ENCODE measurements at regions not wholly inside any gene's neighbourhood (a gene's known extent, or its start where the extent isn't known, plus 50 kb on each side); places are given as distances from the start of the nearest gene placed in this dataset.
A peak's percentile ranks its signal among the peaks of the same experiment; 100 is the strongest.

DNA sequence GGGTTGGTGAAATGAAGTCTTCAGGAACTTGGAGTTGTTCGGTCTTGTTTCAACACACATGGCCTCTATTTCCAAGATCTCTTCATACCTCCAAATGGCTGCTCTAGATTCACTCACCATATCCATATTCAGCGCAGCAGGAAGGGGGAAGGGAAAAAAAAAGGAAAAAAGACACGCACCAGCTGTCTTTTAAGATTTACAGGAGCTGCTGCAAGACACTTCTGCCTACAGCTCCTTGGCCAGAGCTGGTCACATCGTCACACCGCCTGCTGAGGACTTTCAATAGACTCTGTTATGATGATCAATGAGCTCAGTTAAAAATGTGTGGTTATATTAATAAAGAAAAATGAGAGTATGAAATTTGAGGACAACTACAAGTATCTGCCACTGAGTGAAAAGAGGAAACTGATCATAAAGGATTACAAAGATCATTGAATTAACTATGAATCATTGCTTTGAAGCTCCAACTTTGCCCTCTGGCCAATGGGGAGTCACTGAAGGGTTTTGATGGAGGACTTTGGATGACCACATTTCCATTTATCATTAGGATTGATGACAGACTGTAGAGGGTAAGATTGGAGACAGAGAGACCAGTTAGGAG is 182.1 kb upstream of the HMGA2 start:
- TF ChIP-seq, protein P1, sequence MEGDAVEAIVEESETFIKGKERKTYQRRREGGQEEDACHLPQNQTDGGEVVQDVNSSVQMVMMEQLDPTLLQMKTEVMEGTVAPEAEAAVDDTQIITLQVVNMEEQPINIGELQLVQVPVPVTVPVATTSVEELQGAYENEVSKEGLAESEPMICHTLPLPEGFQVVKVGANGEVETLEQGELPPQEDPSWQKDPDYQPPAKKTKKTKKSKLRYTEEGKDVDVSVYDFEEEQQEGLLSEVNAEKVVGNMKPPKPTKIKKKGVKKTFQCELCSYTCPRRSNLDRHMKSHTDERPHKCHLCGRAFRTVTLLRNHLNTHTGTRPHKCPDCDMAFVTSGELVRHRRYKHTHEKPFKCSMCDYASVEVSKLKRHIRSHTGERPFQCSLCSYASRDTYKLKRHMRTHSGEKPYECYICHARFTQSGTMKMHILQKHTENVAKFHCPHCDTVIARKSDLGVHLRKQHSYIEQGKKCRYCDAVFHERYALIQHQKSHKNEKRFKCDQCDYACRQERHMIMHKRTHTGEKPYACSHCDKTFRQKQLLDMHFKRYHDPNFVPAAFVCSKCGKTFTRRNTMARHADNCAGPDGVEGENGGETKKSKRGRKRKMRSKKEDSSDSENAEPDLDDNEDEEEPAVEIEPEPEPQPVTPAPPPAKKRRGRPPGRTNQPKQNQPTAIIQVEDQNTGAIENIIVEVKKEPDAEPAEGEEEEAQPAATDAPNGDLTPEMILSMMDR (IDR thresholded peaks at IDR 0.05; ENCODE audit: insufficient read depth, low read length), result no peak
- H3K4me3 ChIP-seq (ENCODE audit: low read depth, low read length), result no peak overlapping the region
- no peak for DNase-seq (ENCODE audit: low read depth)

GRCh38 chr12:65643171-65643570 is 181.1 kb upstream of the HMGA2 start:
- DNase-seq (ENCODE audit: low read depth), result no peak
- TF ChIP-seq, protein P1 (IDR thresholded peaks at IDR 0.05; ENCODE audit: insufficient read depth, low read length), result no peak
- H3K4me3 ChIP-seq (ENCODE audit: low read depth, low read length), result no peak overlapping the region

DNA sequence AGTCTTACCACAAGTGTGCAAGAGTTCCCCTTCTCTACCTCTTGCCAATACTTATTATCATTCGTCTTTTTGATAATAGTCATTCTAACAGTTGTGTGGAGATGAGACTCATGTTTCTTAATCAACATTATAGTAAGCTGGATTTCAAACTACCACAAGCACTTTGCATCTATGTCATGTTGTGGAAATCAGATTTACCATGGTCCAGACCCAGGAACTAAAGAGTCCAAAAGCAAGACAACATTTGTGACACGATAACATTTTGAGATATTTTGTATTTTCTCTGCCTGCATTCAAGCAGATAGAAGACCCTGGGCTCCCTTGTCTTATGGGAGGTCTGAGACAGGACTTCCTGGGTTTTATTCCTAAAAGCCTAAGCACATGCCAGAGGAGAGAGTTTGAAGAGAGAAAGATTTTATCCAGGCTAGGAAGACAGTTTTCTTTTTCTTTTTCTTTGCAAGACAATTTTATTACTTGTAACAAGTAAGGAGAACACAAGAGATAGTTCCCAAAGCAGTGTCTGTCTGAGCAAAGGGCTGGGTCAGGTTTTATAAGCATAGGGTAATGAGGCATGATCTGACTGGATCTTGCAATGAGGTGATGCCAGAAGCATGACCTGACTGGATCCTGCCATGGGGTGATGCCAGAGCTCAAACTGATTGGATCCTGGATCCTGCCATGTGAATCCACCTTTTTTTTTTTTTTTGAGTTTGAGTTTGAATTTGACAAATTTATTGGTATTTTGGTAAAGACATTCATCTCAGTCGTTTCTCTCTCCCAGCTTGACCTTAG is 180.5 kb upstream of the HMGA2 start:
- TF ChIP-seq, protein P1 (IDR thresholded peaks at IDR 0.05; ENCODE audit: insufficient read depth, low read length), result no peak
- peak; percentile 58 for DNase-seq (ENCODE audit: low read depth)
- no peak overlapping the region for H3K4me3 ChIP-seq (ENCODE audit: low read depth, low read length)

GRCh38 chr12:65646127-65646643 is 178.1 kb upstream of the HMGA2 start:
- H3K4me3 ChIP-seq (ENCODE audit: low read depth, low read length), result no peak overlapping the region
- no peak for DNase-seq (ENCODE audit: low read depth)
- TF ChIP-seq, protein P1 (IDR thresholded peaks at IDR 0.05; ENCODE audit: insufficient read depth, low read length), result no peak

DNA sequence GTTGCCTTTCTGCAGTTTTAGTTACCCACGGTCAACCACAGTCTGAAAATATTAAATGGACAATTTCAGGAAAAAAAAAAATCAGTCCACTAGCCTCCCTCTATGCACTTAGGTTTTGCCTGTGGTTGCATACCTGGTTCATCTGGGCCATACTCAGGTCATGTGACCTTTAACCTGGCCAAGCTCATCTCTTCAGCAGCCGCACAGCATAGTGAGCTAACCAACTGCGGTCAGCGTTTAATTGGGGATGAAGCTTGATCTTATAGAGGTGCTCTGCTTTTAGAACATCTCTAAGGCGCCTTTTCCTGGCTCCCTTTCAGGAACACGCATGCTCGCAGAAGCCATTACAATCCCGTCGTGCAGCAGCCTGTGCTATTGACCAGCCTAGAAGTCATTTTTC is 177.2 kb upstream of the HMGA2 start:
- DNase-seq (ENCODE audit: low read depth), result no peak
- H3K4me3 ChIP-seq (ENCODE audit: low read depth, low read length), result no peak overlapping the region
- TF ChIP-seq, protein P1 (IDR thresholded peaks at IDR 0.05; ENCODE audit: insufficient read depth, low read length), result no peak

DNA sequence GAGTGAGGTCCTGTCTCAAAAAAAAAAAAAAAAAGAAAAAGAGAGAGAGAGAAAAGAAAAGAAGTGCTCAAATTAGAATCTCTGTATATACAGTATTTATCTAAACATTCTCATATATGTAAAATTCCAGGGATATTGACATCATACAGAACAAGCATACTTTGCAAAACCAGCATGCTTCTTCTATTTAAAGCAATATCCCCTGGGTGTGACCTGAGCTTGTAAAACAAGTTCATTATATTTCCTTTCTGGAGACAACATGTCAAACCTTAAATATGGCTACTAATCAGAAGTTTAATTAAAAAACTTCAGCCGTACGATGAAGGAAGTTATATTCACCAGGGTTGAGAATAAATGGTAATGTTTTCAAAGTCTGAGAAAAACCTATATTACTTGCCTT is 175.8 kb upstream of the HMGA2 start:
- DNase-seq (ENCODE audit: low read depth), result no peak
- TF ChIP-seq, protein P1 (IDR thresholded peaks at IDR 0.05; ENCODE audit: insufficient read depth, low read length), result no peak
- no peak overlapping the region for H3K4me3 ChIP-seq (ENCODE audit: low read depth, low read length)

Data from fibroblast of the aortic adventitia (primary cell).